GM10847 (cell line): ENCODE measurements at regions not wholly inside any gene's neighbourhood (a gene's known extent, or its start where the extent isn't known, plus 50 kb on each side); places are given as distances from the start of the nearest gene placed in this dataset.

Source experiments
- POLR2A ChIP-seq: IDR thresholded peaks from 2 replicates; pipeline ENCODE4 v1.6.1; 2011; ENCODE audit not compliant: insufficient read length; ENCODE audit errors: extremely low read depth

GRCh38 chr7:25706764-25707163, 445.2 kb upstream of the NFE2L3 start:
- TF ChIP-seq POLR2A, result no peak

- TF ChIP-seq POLR2A, result no peak
Observed at GRCh38 chr7:25707768-25708620, 444.0 kb upstream of the NFE2L3 start.

DNA sequence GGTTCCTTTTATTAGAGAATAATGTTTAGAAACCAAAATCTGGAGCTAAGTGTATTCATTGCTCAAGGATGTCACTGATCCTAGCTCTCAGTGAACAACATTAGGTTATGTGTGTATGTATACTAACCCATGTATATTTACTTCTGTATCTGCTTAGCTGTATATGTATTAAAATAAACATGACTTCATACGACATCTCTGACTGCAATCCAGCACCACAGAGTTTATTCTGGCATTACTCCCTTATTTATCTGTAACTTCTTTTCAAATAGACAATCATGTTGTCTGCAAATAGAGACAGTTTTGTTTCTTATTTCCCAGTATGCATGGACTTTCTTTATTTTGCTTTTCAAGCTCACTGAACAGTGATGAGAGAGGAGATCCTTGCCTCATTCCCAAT, 441.0 kb upstream of the NFE2L3 start:
- no peak for TF ChIP-seq POLR2A

DNA sequence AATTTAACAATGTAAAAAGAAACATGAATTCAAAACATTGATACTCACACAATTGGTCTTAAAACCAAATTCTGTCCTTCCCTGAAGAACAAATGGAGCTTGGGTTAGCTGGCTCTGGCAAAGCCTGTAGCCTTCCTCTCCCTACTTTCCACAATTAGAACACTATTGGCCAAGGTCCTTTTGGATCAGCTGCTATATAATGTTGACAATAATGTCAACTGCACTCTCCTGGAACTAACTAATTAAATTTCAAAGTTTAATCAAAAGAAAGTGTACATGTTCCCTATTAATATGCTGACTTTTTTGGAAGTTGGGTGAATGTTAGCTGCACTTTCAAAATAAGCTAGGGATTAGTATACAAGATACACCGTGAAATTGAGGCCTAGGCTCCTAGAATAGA, 440.1 kb upstream of the NFE2L3 start:
- TF ChIP-seq POLR2A, result no peak

DNA sequence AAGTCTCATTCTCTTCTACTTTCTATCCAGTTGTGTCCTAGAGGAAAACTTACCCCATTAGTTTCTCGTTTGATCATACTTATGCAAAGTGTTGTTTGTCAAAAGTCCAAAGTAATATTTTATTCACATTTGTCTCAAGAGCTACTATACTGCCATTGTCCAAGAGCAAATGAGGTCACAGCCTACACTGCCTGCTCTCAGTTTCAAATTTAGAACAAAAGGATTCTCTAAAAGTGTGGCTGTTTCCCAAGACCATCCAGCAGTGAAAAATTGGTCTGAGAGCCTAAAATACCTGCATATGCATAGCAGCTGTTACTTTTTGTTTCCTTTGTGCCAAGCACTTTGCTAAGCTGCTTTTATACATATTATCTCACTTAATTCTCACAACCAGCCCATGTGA, 439.5 kb upstream of the NFE2L3 start:
- TF ChIP-seq POLR2A, result no peak

- TF ChIP-seq POLR2A, result no peak
Observed at GRCh38 chr7:25714013-25714412, 438.0 kb upstream of the NFE2L3 start.

DNA sequence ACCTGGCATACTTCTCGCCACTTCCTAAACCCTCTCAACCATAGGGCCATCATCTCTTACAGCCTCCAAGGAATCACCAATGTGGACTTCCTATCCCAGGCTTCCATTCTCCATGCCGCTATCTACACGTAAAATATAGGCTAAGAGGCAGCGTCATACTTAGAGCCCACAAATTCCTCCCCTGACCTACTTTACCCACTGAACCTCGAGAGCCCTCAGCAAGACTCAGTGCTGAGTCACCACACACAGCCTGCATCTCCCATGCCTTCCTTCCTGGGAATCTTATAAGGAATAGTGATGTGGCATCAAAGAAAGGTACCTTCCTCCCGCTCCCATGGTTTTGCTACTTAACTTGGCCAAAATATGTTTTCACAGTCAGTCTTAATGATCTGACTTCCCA, 435.6 kb upstream of the NFE2L3 start:
- TF ChIP-seq POLR2A, result no peak

DNA sequence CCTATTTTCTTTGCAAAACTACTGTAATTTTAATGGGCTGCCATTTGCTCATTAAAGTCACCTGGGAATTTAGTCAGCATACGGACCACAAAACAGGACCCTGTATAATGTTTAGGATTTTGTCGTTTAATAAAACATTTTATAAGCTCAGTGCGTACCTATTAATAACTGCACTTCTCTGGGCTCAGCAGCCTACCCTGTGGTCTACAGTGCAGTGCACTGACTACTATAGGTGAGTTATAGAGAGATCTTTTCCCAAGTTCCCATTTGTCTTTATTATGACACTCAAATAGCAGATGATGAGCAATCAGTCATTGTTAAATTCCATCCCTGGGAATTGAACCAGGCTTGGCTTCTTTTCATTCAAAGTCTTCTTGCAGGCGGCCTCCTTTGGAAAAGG, 433.4 kb upstream of the NFE2L3 start:
- no peak for TF ChIP-seq POLR2A

- no peak for TF ChIP-seq POLR2A
Observed at GRCh38 chr7:25719190-25719896, 432.7 kb upstream of the NFE2L3 start.

- no peak for TF ChIP-seq POLR2A
Observed at GRCh38 chr7:25720427-25720826, 431.6 kb upstream of the NFE2L3 start.

DNA sequence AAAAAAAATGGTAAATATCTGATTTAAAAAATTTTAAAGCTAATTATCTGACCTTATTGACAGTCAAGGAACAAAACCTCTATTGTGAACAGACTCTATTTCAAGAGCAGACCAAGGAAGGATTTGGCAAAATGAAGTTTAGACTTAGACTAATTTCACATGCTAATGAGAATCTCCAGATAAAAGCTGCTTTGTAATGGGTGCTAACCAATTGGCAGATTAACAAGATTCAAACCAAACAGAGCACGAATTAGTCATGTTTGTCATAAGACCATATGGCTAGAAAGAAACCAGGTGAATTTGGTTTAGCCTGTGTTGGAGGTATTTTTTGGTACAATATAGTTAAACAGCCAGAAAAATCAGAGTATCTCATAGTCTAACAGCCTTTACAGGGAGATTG, 429.1 kb upstream of the NFE2L3 start:
- TF ChIP-seq POLR2A, result no peak

- TF ChIP-seq POLR2A, result no peak
Observed at GRCh38 chr7:25725451-25725850, 426.5 kb upstream of the NFE2L3 start.

GRCh38 chr7:25726170-25726780, 425.7 kb upstream of the NFE2L3 start:
- TF ChIP-seq POLR2A, result no peak

GRCh38 chr7:25726781-25727311, 425.2 kb upstream of the NFE2L3 start:
- TF ChIP-seq POLR2A, result no peak

- no peak for TF ChIP-seq POLR2A
Observed at GRCh38 chr7:25727446-25727845, 424.6 kb upstream of the NFE2L3 start.

GRCh38 chr7:25727876-25728275, 424.1 kb upstream of the NFE2L3 start:
- TF ChIP-seq POLR2A, result no peak
